ENCODE measurements at regions not wholly inside any gene's neighbourhood (a gene's known extent, or its start where the extent isn't known, plus 50 kb on each side); places are given as distances from the start of the nearest gene placed in this dataset.
"Not testable (repeated sequence)": the region's sequence is repeated elsewhere in the genome, so short reads cannot be mapped to it uniquely, and the experiment has no call there.

DNA sequence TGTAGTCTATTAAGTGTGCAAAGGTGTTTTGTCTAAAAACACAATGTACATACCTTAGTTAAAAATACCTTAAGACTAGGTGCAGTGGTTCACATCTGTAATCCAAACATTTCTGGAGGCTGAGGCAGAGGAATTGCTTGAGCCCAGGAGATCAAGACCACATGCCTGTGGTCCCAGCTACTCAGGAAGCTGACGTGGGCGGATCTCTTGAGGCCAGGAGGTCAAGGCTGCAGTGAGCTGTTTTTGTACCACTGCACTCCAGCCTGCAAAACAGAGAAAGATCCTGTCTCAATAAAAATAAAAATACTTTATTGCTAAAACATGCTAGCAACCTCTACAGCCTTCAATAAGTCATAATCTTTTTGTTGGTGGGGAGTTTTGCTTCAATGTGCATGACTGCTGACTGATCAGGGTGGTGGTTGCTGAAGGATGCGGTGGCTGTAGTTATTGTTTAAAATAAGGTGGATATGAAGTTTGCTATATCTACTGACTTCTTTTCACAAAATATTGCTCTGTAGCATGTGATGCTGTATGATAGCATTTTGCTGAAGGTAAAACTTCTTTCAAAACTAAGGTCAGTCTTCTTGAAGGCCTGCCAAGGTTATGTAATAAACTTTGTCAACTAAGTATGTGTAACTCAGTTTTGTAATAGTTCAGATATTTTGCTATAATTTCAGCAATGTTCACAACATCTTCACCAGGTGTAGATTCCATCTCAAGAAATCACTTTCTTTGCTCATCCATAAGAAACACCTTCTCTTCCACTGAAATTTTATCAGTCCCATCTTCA, 1238.0 kb upstream of the NRXN1 start:
- H3K4me1 ChIP-seq (ENCODE audit: control insufficient read depth in 1 of 2, insufficient read depth in 1 of 2, low read depth in 1 of 2, low read length in 1 of 2) = no peaks in the 10 kb centered on the region
- no peak overlapping the region for H3K4me3 ChIP-seq (ENCODE audit: low read depth in 1 of 2, low read length in 1 of 2)
- TF ChIP-seq, protein P1, sequence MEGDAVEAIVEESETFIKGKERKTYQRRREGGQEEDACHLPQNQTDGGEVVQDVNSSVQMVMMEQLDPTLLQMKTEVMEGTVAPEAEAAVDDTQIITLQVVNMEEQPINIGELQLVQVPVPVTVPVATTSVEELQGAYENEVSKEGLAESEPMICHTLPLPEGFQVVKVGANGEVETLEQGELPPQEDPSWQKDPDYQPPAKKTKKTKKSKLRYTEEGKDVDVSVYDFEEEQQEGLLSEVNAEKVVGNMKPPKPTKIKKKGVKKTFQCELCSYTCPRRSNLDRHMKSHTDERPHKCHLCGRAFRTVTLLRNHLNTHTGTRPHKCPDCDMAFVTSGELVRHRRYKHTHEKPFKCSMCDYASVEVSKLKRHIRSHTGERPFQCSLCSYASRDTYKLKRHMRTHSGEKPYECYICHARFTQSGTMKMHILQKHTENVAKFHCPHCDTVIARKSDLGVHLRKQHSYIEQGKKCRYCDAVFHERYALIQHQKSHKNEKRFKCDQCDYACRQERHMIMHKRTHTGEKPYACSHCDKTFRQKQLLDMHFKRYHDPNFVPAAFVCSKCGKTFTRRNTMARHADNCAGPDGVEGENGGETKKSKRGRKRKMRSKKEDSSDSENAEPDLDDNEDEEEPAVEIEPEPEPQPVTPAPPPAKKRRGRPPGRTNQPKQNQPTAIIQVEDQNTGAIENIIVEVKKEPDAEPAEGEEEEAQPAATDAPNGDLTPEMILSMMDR (IDR thresholded peaks at IDR 0.05) = no peak
- no peaks in the 10 kb centered on the region for H3K9me3 ChIP-seq
- no peaks in the 10 kb centered on the region for H3K27me3 ChIP-seq
- H3K36me3 ChIP-seq = no peaks in the 10 kb centered on the region
- H3K27ac ChIP-seq = no peak overlapping the region

DNA sequence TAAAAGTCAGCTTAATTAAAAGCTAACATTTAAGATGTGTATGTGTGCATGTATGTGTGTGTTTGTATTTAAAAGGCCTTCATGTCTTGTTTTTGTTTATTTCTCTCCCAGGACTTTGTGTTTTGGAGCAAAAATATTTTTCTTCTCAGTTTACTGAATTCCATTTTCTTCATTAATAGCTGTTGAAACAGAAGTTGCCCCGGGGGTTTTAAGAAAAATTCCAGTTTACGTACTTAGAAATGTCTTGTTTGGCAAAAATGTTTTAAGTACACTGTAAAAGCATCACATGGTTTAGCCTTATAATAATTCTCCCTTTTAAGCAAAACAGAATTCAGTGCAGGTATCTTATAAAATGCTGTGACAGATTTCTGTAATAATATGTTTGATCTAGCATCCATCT, 1233.0 kb upstream of the NRXN1 start:
- Histone ChIP-seq H3K36me3 (no peaks in the 10 kb centered on the region), H3K27me3 (no peaks in the 10 kb centered on the region), H3K27ac (no peak overlapping the region), H3K4me3 (ENCODE audit: low read depth in 1 of 2, low read length in 1 of 2) (no peak overlapping the region), H3K9me3 (no peaks in the 10 kb centered on the region), H3K4me1 (ENCODE audit: control insufficient read depth in 1 of 2, insufficient read depth in 1 of 2, low read depth in 1 of 2, low read length in 1 of 2) (no peaks in the 10 kb centered on the region)
- TF ChIP-seq, protein P1 (IDR thresholded peaks at IDR 0.05) = no peak

DNA sequence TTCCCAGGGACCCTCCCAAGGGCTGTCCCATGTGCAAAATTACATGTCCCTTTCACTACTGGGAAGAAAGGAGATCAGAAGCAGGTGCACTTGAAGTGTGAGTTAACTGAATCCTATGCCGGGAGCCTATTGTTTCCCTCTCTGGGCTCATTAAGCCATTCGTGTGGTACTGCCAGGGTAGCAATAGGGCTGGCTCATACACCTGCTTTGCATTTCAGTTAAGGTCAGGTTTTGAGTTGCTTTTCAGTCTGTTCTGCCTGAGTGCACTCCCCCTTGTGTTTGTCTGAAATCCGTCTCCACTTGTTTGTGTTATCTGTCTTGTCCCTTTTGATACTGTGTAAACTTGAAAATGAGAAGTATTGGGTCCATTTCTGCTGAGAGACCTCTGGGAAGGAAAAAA, 1232.6 kb upstream of the NRXN1 start:
- H3K9me3 ChIP-seq = no peaks in the 10 kb centered on the region
- TF ChIP-seq, protein P1 (IDR thresholded peaks at IDR 0.05) = no peak
- no peaks in the 10 kb centered on the region for H3K36me3 ChIP-seq
- H3K4me3 ChIP-seq (ENCODE audit: low read depth in 1 of 2, low read length in 1 of 2) = no peak overlapping the region
- no peaks in the 10 kb centered on the region for H3K4me1 ChIP-seq (ENCODE audit: control insufficient read depth in 1 of 2, insufficient read depth in 1 of 2, low read depth in 1 of 2, low read length in 1 of 2)
- H3K27ac ChIP-seq = no peak overlapping the region
- no peaks in the 10 kb centered on the region for H3K27me3 ChIP-seq

DNA sequence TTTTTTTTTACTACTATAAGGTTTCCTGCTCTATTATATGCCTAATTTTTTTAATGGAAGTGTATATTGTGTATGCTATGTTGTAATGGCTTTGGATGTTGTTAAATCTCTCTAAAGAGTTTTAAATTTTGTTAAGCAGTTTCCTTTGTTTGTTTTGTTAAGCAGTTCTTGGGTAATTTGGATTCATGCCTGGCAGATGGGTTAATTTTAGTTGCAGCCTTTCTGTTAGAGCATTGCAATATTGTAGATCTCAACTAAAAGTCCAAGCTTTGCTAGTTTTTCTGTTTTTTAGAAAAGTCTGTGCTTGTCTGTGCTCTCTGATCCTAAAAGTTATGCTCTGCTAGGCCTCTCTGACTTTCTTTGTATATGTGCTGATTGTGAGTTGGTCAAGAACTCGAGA, 1229.0 kb upstream of the NRXN1 start:
- H3K4me3 ChIP-seq (ENCODE audit: low read depth in 1 of 2, low read length in 1 of 2) = no peak overlapping the region
- H3K27ac ChIP-seq = no peak overlapping the region
- no peaks in the 10 kb centered on the region for H3K36me3 ChIP-seq
- H3K9me3 ChIP-seq = no peaks in the 10 kb centered on the region
- H3K4me1 ChIP-seq (ENCODE audit: control insufficient read depth in 1 of 2, insufficient read depth in 1 of 2, low read depth in 1 of 2, low read length in 1 of 2) = no peaks in the 10 kb centered on the region
- TF ChIP-seq, protein P1 (IDR thresholded peaks at IDR 0.05) = no peak
- H3K27me3 ChIP-seq = no peaks in the 10 kb centered on the region

DNA sequence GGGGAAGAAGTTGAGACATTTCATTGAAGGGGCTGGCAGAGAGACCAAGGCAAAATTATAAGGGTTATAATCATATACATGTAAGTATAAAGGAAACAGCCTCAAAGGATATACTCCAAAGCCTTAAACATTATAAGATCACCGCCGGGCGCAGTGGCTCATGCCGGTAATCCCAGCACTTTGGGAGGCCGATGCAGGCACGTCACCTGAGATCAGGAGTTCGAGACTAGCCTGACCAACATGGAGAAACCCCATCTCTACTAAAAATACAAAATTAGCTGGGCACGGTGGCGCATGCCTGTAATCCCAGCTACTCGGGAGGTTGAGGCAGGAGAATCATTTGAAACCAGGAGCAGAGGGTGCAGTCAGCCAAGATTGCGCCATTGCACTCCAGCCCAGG, 1227.0 kb upstream of the NRXN1 start:
- H3K9me3 ChIP-seq; H3K36me3 ChIP-seq; H3K27ac ChIP-seq; H3K4me1 ChIP-seq (ENCODE audit: control insufficient read depth in 1 of 2, insufficient read depth in 1 of 2, low read depth in 1 of 2, low read length in 1 of 2); H3K27me3 ChIP-seq; H3K4me3 ChIP-seq (ENCODE audit: low read depth in 1 of 2, low read length in 1 of 2): not testable (repeated sequence)

DNA sequence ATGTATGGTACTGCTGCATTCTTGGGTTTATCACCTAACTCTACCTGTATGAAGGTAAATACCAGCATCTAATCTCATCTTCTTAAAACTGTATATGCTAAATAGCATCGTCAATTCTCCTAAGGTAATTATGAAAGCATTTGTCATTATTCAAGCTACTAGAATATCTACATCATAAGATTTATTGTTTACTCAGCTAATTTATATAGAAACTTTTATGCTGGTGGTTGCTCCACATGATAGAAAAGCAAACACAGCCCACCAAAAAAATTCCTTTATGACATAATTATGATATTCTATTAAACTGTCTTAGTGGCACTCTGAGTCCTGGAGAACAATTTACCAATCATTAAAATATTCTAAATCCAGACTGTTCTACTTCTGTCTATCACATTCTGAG, 1226.1 kb upstream of the NRXN1 start:
- TF ChIP-seq, protein P1 (IDR thresholded peaks at IDR 0.05) = no peak
- H3K27me3 ChIP-seq = no peaks in the 10 kb centered on the region

More for the DNA sequence above, 1226.1 kb upstream of the NRXN1 start:
- no peaks in the 10 kb centered on the region for H3K36me3 ChIP-seq
- no peak overlapping the region for H3K4me3 ChIP-seq (ENCODE audit: low read depth in 1 of 2, low read length in 1 of 2)
- no peaks in the 10 kb centered on the region for H3K4me1 ChIP-seq (ENCODE audit: control insufficient read depth in 1 of 2, insufficient read depth in 1 of 2, low read depth in 1 of 2, low read length in 1 of 2)
- H3K27ac ChIP-seq = no peak overlapping the region
- no peaks in the 10 kb centered on the region for H3K9me3 ChIP-seq
